H9 (cell line): ENCODE measurements at regions not wholly inside any gene's neighbourhood (a gene's known extent, or its start where the extent isn't known, plus 50 kb on each side); places are given as distances from the start of the nearest gene placed in this dataset.

Experiments
- DNase-seq: peaks from one replicate; pipeline ENCODE4 v3.0.0-alpha.2; 2017
- H2AFZ ChIP-seq: one replicate; pipeline ENCODE4 v1.6.1; 2013; ENCODE audit warnings: mild to moderate bottlenecking, low read length, control low read depth, moderate library complexity
- H2AK5ac ChIP-seq: 2 replicates; pipeline ENCODE4 v1.6.1; 2013; ENCODE audit warnings: low read length, control low read depth, mixed read lengths; ENCODE audit not compliant: insufficient read length
- H2BK120ac ChIP-seq: one replicate; pipeline ENCODE4 v1.6.1; 2013; ENCODE audit warnings: low read depth, mild to moderate bottlenecking, low read length, control low read depth, inconsistent platforms; ENCODE audit not compliant: poor library complexity, severe bottlenecking
- H2BK12ac ChIP-seq: 2 replicates; pipeline ENCODE4 v1.6.1; 2013; ENCODE audit warnings: low read length, control low read depth, mixed read lengths, low read depth; ENCODE audit not compliant: insufficient read length
- H2BK15ac ChIP-seq: 2 replicates; pipeline ENCODE4 v1.6.1; 2013; ENCODE audit warnings: low read depth, low read length, control low read depth
- H2BK20ac ChIP-seq: one replicate; pipeline ENCODE4 v1.6.1; 2013; ENCODE audit warnings: low read depth, mild to moderate bottlenecking, low read length, control low read depth, inconsistent platforms; ENCODE audit not compliant: poor library complexity, severe bottlenecking
- H2BK5ac ChIP-seq: 2 replicates; pipeline ENCODE4 v1.6.1; 2013; ENCODE audit warnings: low read length, control low read depth, mixed read lengths; ENCODE audit not compliant: insufficient read length
- H3K14ac ChIP-seq: 2 replicates; pipeline ENCODE4 v1.6.1; 2013; ENCODE audit warnings: low read length, control low read depth; ENCODE audit not compliant: insufficient read depth
- H3K18ac ChIP-seq: 2 replicates; pipeline ENCODE4 v1.6.1; 2013; ENCODE audit warnings: low read depth, mild to moderate bottlenecking, mixed read lengths, low read length, control low read depth; ENCODE audit not compliant: insufficient read length
- H3K23ac ChIP-seq: 2 replicates; pipeline ENCODE4 v1.6.1; 2013; ENCODE audit warnings: low read length, control low read depth, mixed read lengths, low read depth; ENCODE audit not compliant: insufficient read length
- H3K23me2 ChIP-seq: 2 replicates; pipeline ENCODE4 v1.6.1; 2013; ENCODE audit warnings: low read depth, mild to moderate bottlenecking, mixed read lengths, low read length, control low read depth; ENCODE audit not compliant: insufficient read length, poor library complexity, severe bottlenecking
- H3K27ac ChIP-seq: 2 replicates; pipeline ENCODE4 v1.5.1; 2013; ENCODE audit warnings: low read length, control low read depth, mixed read lengths, low read depth; ENCODE audit not compliant: insufficient read length
- H3K27me3 ChIP-seq: 2 replicates; pipeline ENCODE4 v1.6.1; 2013; ENCODE audit warnings: low read length, control low read depth, inconsistent platforms; ENCODE audit not compliant: insufficient read depth
- H3K4ac ChIP-seq: 2 replicates; pipeline ENCODE4 v1.6.1; 2013; ENCODE audit warnings: low read depth, mild to moderate bottlenecking, control low read depth, inconsistent platforms, low read length, moderate library complexity
- H3K4me1 ChIP-seq: 2 replicates; pipeline ENCODE4 v1.6.1; 2013; ENCODE audit warnings: low read length, control low read depth, inconsistent platforms; ENCODE audit not compliant: insufficient read depth
- H3K4me2 ChIP-seq: 2 replicates; pipeline ENCODE4 v1.6.1; 2013; ENCODE audit warnings: low read length, control low read depth, mixed read lengths; ENCODE audit not compliant: insufficient read length, insufficient read depth
- H3K56ac ChIP-seq: 2 replicates; pipeline ENCODE4 v1.6.1; 2013; ENCODE audit warnings: low read depth, mild to moderate bottlenecking, mixed read lengths, low read length, control low read depth; ENCODE audit not compliant: insufficient read length
- H3K79me1 ChIP-seq: 2 replicates; pipeline ENCODE4 v1.6.1; 2013; ENCODE audit warnings: low read depth, mild to moderate bottlenecking, moderate library complexity, low read length, control low read depth, inconsistent platforms; ENCODE audit not compliant: insufficient read depth, poor library complexity, severe bottlenecking
- H3K79me2 ChIP-seq: 2 replicates; pipeline ENCODE4 v1.6.1; 2013; ENCODE audit warnings: low read length, control low read depth, inconsistent platforms; ENCODE audit not compliant: insufficient read depth
- H3K9ac ChIP-seq: 2 replicates; pipeline ENCODE4 v1.6.1; 2013; ENCODE audit warnings: low read length, control low read depth, mixed read lengths; ENCODE audit not compliant: insufficient read length; ENCODE audit errors: extremely low read depth
- H3K9me3 ChIP-seq: one replicate; pipeline ENCODE4 v1.6.1; 2013; ENCODE audit warnings: low read depth, low read length, inconsistent platforms; ENCODE audit not compliant: control insufficient read depth
- H3T11ph ChIP-seq: one replicate; pipeline ENCODE4 v1.6.1; 2013; ENCODE audit warnings: mild to moderate bottlenecking, low read length, control low read depth, inconsistent platforms
- H4K20me1 ChIP-seq: one replicate; pipeline ENCODE4 v1.6.1; 2013; ENCODE audit not compliant: control insufficient read depth, insufficient read length, insufficient read depth
- H4K5ac ChIP-seq: 2 replicates; pipeline ENCODE4 v1.6.1; 2013; ENCODE audit warnings: low read depth, mild to moderate bottlenecking, mixed read lengths, low read length, control low read depth; ENCODE audit not compliant: insufficient read length
- H4K8ac ChIP-seq: replicated peaks from 2 replicates; pipeline ENCODE4 v1.6.1; 2013; ENCODE audit warnings: low read length, control low read depth, mixed read lengths, low read depth; ENCODE audit not compliant: insufficient read length
- H4K91ac ChIP-seq: 2 replicates; pipeline ENCODE4 v1.6.1; 2013; ENCODE audit warnings: low read depth, mild to moderate bottlenecking, moderate library complexity, mixed read lengths, low read length, control low read depth; ENCODE audit not compliant: insufficient read length
- H3K27ac Mint-ChIP-seq, 3 experiments: 2 replicates in 2 of 3; 3 replicates in 1 of 3; pipeline ENCODE4 v1.8.0; 2020 to 2021; ENCODE audit warnings: mixed read lengths in 3 of 3, mild to moderate bottlenecking in 1 of 3, moderate library complexity in 1 of 3
- H3K27me3 Mint-ChIP-seq: 2 replicates; pipeline ENCODE4 v1.8.0; 2021; ENCODE audit warnings: low read depth, mild to moderate bottlenecking, moderate library complexity, mixed read lengths
- H3K36me3 Mint-ChIP-seq, 3 experiments: 2 replicates in 2 of 3; 3 replicates in 1 of 3; pipeline ENCODE4 v1.8.0; 2020 to 2021; ENCODE audit warnings: low read depth in 3 of 3, mixed read lengths in 3 of 3; ENCODE audit not compliant: insufficient read depth in 1 of 3
- H3K4me1 Mint-ChIP-seq, 2 experiments: 2 replicates each; pipeline ENCODE4 v1.8.0; 2020; ENCODE audit warnings: mixed read lengths in 2 of 2
- H3K4me3 Mint-ChIP-seq, 2 experiments: 2 replicates in 1 of 2; 3 replicates in 1 of 2; pipeline ENCODE4 v1.8.0; 2020 to 2021; ENCODE audit warnings: mild to moderate bottlenecking in 2 of 2, mixed read lengths in 2 of 2, moderate library complexity in 1 of 2
- H3K9me3 Mint-ChIP-seq, 2 experiments: 2 replicates in 1 of 2; 3 replicates in 1 of 2; pipeline ENCODE4 v1.8.0; 2020; ENCODE audit warnings: mild to moderate bottlenecking in 2 of 2, mixed read lengths in 2 of 2, moderate library complexity in 1 of 2
- WGBS: extraction: QIAGEN DNeasy Blood & Tissue Kit; methylation state at CpG from one replicate; pipeline ENCODE4 v1.1.7; 2013; ENCODE audit warnings: missing lambda C conversion rate, low lambda C conversion rate, mixed read lengths; ENCODE audit not compliant: insufficient read length; ENCODE audit errors: extremely low coverage; 5-methylcytosine and 5-hydroxymethylcytosine counted together
- TF ChIP-seq, protein P1 (sequence below): fragments of 200-600 bp; sonication (generic); conservative IDR thresholded peaks from 3 replicates; pipeline ENCODE4 v1.8.0; 2021; ENCODE audit warnings: antibody characterized with exemption, mild to moderate bottlenecking

- no peak overlapping the region for H3K4me2 ChIP-seq
- no peaks in the 10 kb centered on the region for H3K4me1 Mint-ChIP-seq
These were observed 1136.0 kb downstream of the SUCLG1 start for GRCh38 chr2:83323038-83323437.

More at GRCh38 chr2:83323038-83323437, 1136.0 kb downstream of the SUCLG1 start:
- Mint-ChIP-seq H3K27me3 (no peaks in the 10 kb centered on the region), H3K36me3 (no peaks in the 10 kb centered on the region), H3K27ac (no peak overlapping the region), H3K9me3 (no peaks in the 10 kb centered on the region; a peak in 1 of 5 replicates), H3K4me3 (no peak overlapping the region)
- no peaks in the 10 kb centered on the region for H4K20me1 ChIP-seq
- no peaks in the 10 kb centered on the region for H3K9me3 ChIP-seq
- H2BK15ac ChIP-seq = no peak overlapping the region
- no peak overlapping the region for H2AFZ ChIP-seq
- no peak overlapping the region for H4K5ac ChIP-seq
- H3K56ac ChIP-seq = no peak overlapping the region
- no peaks in the 10 kb centered on the region for H3K23me2 ChIP-seq
- H2BK12ac ChIP-seq = no peak overlapping the region
- no peak overlapping the region for H4K91ac ChIP-seq
- no peak overlapping the region for H3K9ac ChIP-seq
- no peak overlapping the region for H3K27ac ChIP-seq
- no peak overlapping the region for H2BK5ac ChIP-seq
- no peak overlapping the region for H3K4ac ChIP-seq
- H3K14ac ChIP-seq = no peak overlapping the region
- no peak overlapping the region for H3T11ph ChIP-seq
- no peak overlapping the region for H3K23ac ChIP-seq
- H2AK5ac ChIP-seq = no peak overlapping the region
- no peaks in the 10 kb centered on the region for H3K79me1 ChIP-seq
- no peak overlapping the region for H4K8ac ChIP-seq
- H3K79me2 ChIP-seq = no peaks in the 10 kb centered on the region
- H3K27me3 ChIP-seq = no peaks in the 10 kb centered on the region
- WGBS = no CpG with 5 or more reads among the region's 1 CpG
- no peak overlapping the region for H2BK120ac ChIP-seq
- no peaks in the 10 kb centered on the region for H3K4me1 ChIP-seq
- H3K18ac ChIP-seq = no peak overlapping the region
- TF ChIP-seq, protein P1, sequence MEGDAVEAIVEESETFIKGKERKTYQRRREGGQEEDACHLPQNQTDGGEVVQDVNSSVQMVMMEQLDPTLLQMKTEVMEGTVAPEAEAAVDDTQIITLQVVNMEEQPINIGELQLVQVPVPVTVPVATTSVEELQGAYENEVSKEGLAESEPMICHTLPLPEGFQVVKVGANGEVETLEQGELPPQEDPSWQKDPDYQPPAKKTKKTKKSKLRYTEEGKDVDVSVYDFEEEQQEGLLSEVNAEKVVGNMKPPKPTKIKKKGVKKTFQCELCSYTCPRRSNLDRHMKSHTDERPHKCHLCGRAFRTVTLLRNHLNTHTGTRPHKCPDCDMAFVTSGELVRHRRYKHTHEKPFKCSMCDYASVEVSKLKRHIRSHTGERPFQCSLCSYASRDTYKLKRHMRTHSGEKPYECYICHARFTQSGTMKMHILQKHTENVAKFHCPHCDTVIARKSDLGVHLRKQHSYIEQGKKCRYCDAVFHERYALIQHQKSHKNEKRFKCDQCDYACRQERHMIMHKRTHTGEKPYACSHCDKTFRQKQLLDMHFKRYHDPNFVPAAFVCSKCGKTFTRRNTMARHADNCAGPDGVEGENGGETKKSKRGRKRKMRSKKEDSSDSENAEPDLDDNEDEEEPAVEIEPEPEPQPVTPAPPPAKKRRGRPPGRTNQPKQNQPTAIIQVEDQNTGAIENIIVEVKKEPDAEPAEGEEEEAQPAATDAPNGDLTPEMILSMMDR = no peak
- no peak overlapping the region for H2BK20ac ChIP-seq
- no peak for DNase-seq
